Activated B cell treated with CpG ODN at 0.5 μM for 24 hours (primary cell): ENCODE measurements at regions not wholly inside any gene's neighbourhood (a gene's known extent, or its start where the extent isn't known, plus 50 kb on each side); places are given as distances from the start of the nearest gene placed in this dataset.
"Not testable (repeated sequence)": the region's sequence is repeated elsewhere in the genome, so short reads cannot be mapped to it uniquely, and the experiment has no call there.

ENCODE experiments used
- ATAC-seq: fragments of 200-7000 bp; cut with Tn5 transposase; one replicate; pipeline ENCODE4 v1.10.0; 2021; ENCODE audit warnings: low read depth, mild to moderate bottlenecking, moderate library complexity
- CTCF ChIA-PET: fragments of 350-600 bp; sonication (Branson Sonifier 250); formaldehyde crosslinking; loops from one replicate; lab custom pipeline; 2021; ENCODE audit warnings: antibody characterized with exemption; lab: Charles Lee
- POLR2A ChIA-PET: fragments of 350-600 bp; sonication (Branson Sonifier 250); formaldehyde crosslinking; loops from one replicate; lab custom pipeline; 2021; ENCODE audit warnings: antibody characterized with exemption; lab: Charles Lee
- DNase-seq: peaks from one replicate; pipeline ENCODE4 v3.0.0; 2022
- H3K27ac Mint-ChIP-seq: one replicate; pipeline ENCODE4 v1.8.0; 2020; ENCODE audit warnings: mixed read lengths
- H3K27me3 Mint-ChIP-seq: one replicate; pipeline ENCODE4 v1.8.0; 2021; ENCODE audit warnings: mixed read lengths
- H3K36me3 Mint-ChIP-seq: one replicate; pipeline ENCODE4 v1.8.0; 2021; ENCODE audit warnings: low read depth, mixed read lengths
- H3K4me1 Mint-ChIP-seq: one replicate; pipeline ENCODE4 v1.8.0; 2021; ENCODE audit warnings: mixed read lengths
- H3K4me3 Mint-ChIP-seq: one replicate; pipeline ENCODE4 v1.8.0; 2020; ENCODE audit warnings: mild to moderate bottlenecking, mixed read lengths
- H3K9me3 Mint-ChIP-seq: one replicate; pipeline ENCODE4 v1.8.0; 2020; ENCODE audit warnings: mixed read lengths
- CTCF ChIP-seq: fragments of 200-600 bp; IDR thresholded peaks from one replicate; pipeline ENCODE4 v1.8.0; 2022; ENCODE audit warnings: antibody characterized with exemption, mild to moderate bottlenecking
- intact Hi-C: fragments of 100-400 bp; cut with micrococcal nuclease; formaldehyde crosslinking; loops from one replicate; pipeline ENCODE4 v1.15.1; 2024

- POLR2A ChIA-PET: no interaction called here
- H3K9me3 Mint-ChIP-seq: no peaks in the 10 kb centered on the region
- no peaks in the 10 kb centered on the region for H3K4me1 Mint-ChIP-seq
- DNase-seq: no peak
- CTCF ChIA-PET: no interaction called here
- ATAC-seq: no peak
- H3K4me3 Mint-ChIP-seq: no peak overlapping the region
- no peak overlapping the region for H3K27ac Mint-ChIP-seq
- intact Hi-C loops: no loop called here
- peaks cover 13% of the 10 kb centered on the region for H3K27me3 Mint-ChIP-seq
- TF ChIP-seq CTCF: no peak
- no peaks in the 10 kb centered on the region for H3K36me3 Mint-ChIP-seq
Measured at GRCh38 chr16:16933861-16934260, 536.9 kb downstream of the XYLT1 start.

GRCh38 chr16:16934660-16935059 is 536.1 kb downstream of the XYLT1 start:
- no peak for DNase-seq
- Mint-ChIP-seq H3K27ac (no peak overlapping the region), H3K4me3 (no peak overlapping the region), H3K9me3 (no peaks in the 10 kb centered on the region), H3K27me3 (peaks cover 13% of the 10 kb centered on the region), H3K4me1 (no peaks in the 10 kb centered on the region), H3K36me3 (no peaks in the 10 kb centered on the region)
- CTCF ChIA-PET: no interaction called here
- no peak for ATAC-seq
- TF ChIP-seq CTCF: no peak
- POLR2A ChIA-PET: no interaction called here
- intact Hi-C loops: no loop called here

GRCh38 chr16:16935909-16936308 is 534.9 kb downstream of the XYLT1 start:
- H3K27ac Mint-ChIP-seq, intact Hi-C loops, DNase-seq, H3K9me3 Mint-ChIP-seq, H3K36me3 Mint-ChIP-seq, CTCF ChIA-PET, H3K4me3 Mint-ChIP-seq, ATAC-seq, H3K4me1 Mint-ChIP-seq, POLR2A ChIA-PET: not testable (repeated sequence)
- peaks cover 13% of the 10 kb centered on the region for H3K27me3 Mint-ChIP-seq

- Mint-ChIP-seq H3K27ac (no peak overlapping the region), H3K27me3 (peaks cover 13% of the 10 kb centered on the region), H3K4me1 (no peaks in the 10 kb centered on the region), H3K4me3 (no peak overlapping the region), H3K36me3 (no peaks in the 10 kb centered on the region), H3K9me3 (no peaks in the 10 kb centered on the region)
- POLR2A ChIA-PET: no interaction called here
- DNase-seq (no peak), ATAC-seq (no peak)
- TF ChIP-seq CTCF: no peak
- intact Hi-C loops: no loop called here
- CTCF ChIA-PET: no interaction called here
Measured at GRCh38 chr16:16937576-16937975, 533.2 kb downstream of the XYLT1 start.

- no peak for TF ChIP-seq CTCF
- DNase-seq (no peak), ATAC-seq (no peak)
- Mint-ChIP-seq H3K4me3 (no peak overlapping the region), H3K36me3 (no peaks in the 10 kb centered on the region), H3K27ac (no peak overlapping the region), H3K9me3 (no peaks in the 10 kb centered on the region), H3K27me3 (peaks cover 13% of the 10 kb centered on the region), H3K4me1 (no peaks in the 10 kb centered on the region)
- ChIA-PET CTCF (no interaction called here), POLR2A (no interaction called here)
- intact Hi-C loops: no loop called here
Measured at GRCh38 chr16:16938009-16938408, 532.8 kb downstream of the XYLT1 start.

- POLR2A ChIA-PET: no interaction called here
- H3K4me1 Mint-ChIP-seq: no peaks in the 10 kb centered on the region
- CTCF ChIA-PET: no interaction called here
- no peak for TF ChIP-seq CTCF
- H3K9me3 Mint-ChIP-seq: no peaks in the 10 kb centered on the region
- no peak overlapping the region for H3K4me3 Mint-ChIP-seq
- intact Hi-C loops: no loop called here
- H3K27ac Mint-ChIP-seq: no peak overlapping the region
- ATAC-seq: no peak
- H3K27me3 Mint-ChIP-seq: peaks cover 10% of the 10 kb centered on the region
- DNase-seq: no peak
- no peaks in the 10 kb centered on the region for H3K36me3 Mint-ChIP-seq
Measured at GRCh38 chr16:16938980-16939379, 531.8 kb downstream of the XYLT1 start.
